Dendritic cell treated with granulocyte-macrophage colony-stimulating factor and Interleukin-4, amounts not matched to agents 40 ng/mL and 50 ng/mL, for 4 days (primary cell): ENCODE measurements at regions not wholly inside any gene's neighbourhood (a gene's known extent, or its start where the extent isn't known, plus 50 kb on each side); places are given as distances from the start of the nearest gene placed in this dataset.
"Not testable (repeated sequence)": the region's sequence is repeated elsewhere in the genome, so short reads cannot be mapped to it uniquely, and the experiment has no call there.

Source experiments
- H3K27ac Mint-ChIP-seq: one replicate; pipeline ENCODE4 v1.8.0; 2022; ENCODE audit warnings: mild to moderate bottlenecking, mixed read lengths
- H3K27me3 Mint-ChIP-seq: one replicate; pipeline ENCODE4 v1.8.0; 2022; ENCODE audit warnings: mild to moderate bottlenecking, mixed read lengths
- H3K36me3 Mint-ChIP-seq: one replicate; pipeline ENCODE4 v1.8.0; 2022; ENCODE audit warnings: low read depth, mixed read lengths
- H3K4me1 Mint-ChIP-seq: one replicate; pipeline ENCODE4 v1.8.0; 2022; ENCODE audit warnings: low read depth, mixed read lengths
- H3K4me3 Mint-ChIP-seq: one replicate; pipeline ENCODE4 v1.8.0; 2022; ENCODE audit warnings: mild to moderate bottlenecking, moderate library complexity, mixed read lengths
- H3K9me3 Mint-ChIP-seq: one replicate; pipeline ENCODE4 v1.8.0; 2022; ENCODE audit warnings: mixed read lengths
- intact Hi-C: fragments of 100-400 bp; cut with micrococcal nuclease; formaldehyde crosslinking; loops from one replicate; pipeline ENCODE4 v1.15.0; 2022

DNA sequence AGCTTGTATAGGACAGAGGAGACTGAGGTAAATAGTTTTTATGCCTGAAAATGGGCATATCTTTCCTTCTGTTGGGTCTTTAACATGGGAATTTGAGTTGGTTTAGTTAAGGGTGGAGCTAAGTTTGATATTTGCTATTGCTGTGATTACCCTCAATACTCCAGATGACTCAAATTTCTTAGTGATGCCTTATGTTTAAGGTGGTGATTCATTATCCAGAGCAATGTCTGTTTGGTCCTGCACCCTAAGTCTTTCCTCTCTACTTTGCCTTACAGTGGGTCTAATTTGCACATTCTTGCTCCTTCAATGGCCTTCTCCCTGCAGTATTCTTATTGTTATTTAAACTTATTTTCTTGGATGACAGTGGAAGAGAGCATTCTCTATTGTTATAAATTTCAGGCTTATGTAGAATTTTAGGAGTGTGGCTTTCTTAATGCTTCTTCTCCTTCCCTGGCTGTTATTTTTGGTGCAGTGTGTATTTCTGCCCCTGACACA, 312.9 kb upstream of the RPS23 start:
- H3K9me3 Mint-ChIP-seq, result peaks cover 35% of the 10 kb centered on the region
- no peak overlapping the region for H3K4me3 Mint-ChIP-seq
- H3K27me3 Mint-ChIP-seq, result peaks cover 1% of the 10 kb centered on the region
- intact Hi-C loops, result no loop called here
- H3K36me3 Mint-ChIP-seq, result no peaks in the 10 kb centered on the region
- no peak overlapping the region for H3K27ac Mint-ChIP-seq
- H3K4me1 Mint-ChIP-seq, result no peaks in the 10 kb centered on the region

DNA sequence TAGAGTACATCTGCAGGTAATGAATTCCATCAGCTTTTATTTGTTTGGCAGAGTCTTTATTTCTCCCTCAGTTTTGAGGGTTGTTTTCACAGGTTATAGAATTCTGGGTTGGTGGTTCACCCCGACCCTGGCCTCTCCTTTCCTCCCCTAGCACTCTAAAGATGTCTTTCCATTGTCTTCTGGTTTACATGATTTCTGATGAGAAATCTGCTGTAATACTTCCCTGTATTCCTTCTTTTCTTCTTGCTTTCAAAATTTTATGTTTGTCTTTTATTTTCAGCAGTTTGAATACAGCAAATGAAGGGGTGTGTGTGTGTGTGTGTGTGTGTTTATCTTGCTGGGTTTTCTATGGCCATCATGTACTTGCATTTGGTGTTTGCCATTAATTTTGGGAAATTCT, 312.0 kb upstream of the RPS23 start:
- peaks cover 35% of the 10 kb centered on the region for H3K9me3 Mint-ChIP-seq
- no peaks in the 10 kb centered on the region for H3K36me3 Mint-ChIP-seq
- no peak overlapping the region for H3K27ac Mint-ChIP-seq
- intact Hi-C loops, result no loop called here
- peaks cover 1% of the 10 kb centered on the region for H3K27me3 Mint-ChIP-seq
- H3K4me3 Mint-ChIP-seq, result no peak overlapping the region
- no peaks in the 10 kb centered on the region for H3K4me1 Mint-ChIP-seq

DNA sequence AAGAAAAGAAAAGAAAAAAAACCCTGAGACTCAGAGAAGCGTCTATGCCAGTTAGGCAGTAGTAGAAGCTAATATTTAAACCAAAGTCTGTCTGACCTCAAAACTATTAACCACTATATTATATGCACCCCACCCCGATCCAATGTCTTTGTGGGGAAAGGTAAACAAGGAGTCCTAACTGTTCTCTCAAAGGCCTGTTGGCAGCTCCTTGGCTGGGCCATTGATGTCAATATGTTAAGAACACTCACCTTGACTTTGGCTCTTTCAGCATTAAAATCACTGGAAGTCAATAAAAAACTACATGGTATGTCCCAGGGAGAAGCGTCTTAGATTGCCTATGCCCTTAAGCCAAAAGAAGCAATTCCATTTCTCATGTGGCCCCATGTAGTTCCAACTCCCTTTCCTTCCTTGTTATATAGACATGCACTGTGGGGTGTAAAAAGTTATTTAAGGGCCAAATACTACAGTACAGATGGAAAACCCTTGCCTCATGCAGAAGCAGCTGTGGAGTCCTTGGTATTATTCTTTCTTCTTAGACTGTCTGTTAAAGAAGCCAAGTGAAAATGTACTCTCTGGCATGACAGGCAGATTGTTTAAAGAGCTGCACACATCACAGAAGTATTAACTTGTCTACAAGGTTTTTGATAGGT, 308.6 kb upstream of the RPS23 start:
- no peaks in the 10 kb centered on the region for H3K36me3 Mint-ChIP-seq
- peaks cover 1% of the 10 kb centered on the region for H3K27me3 Mint-ChIP-seq
- peaks cover 49% of the 10 kb centered on the region for H3K9me3 Mint-ChIP-seq
- no peaks in the 10 kb centered on the region for H3K4me1 Mint-ChIP-seq
- intact Hi-C loops, result no loop called here
- no peak overlapping the region for H3K27ac Mint-ChIP-seq
- H3K4me3 Mint-ChIP-seq, result no peak overlapping the region

DNA sequence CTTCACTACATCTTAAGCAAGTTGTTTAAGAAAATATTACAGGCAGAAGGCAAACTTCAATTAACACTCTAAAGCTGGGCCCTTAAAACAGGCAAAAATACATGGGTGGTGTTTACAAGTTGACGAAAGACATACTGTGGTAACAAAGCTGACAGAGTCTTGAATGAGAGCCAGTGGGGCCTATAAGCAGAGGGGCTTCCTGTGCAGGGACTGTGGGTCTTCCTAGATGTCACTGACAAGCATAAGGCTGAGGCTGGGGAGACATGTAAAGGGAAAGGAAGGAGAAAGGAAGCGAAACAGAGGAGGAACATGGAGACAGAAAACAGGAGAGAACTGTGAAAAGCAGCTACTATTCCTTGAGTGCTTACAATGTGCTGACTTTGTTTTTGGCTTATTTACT, 308.0 kb upstream of the RPS23 start:
- Mint-ChIP-seq H3K27ac (no peak overlapping the region), H3K4me3 (no peak overlapping the region), H3K27me3 (peaks cover 1% of the 10 kb centered on the region), H3K4me1 (no peaks in the 10 kb centered on the region), H3K9me3 (peaks cover 47% of the 10 kb centered on the region), H3K36me3 (no peaks in the 10 kb centered on the region)
- intact Hi-C loops, result no loop called here

DNA sequence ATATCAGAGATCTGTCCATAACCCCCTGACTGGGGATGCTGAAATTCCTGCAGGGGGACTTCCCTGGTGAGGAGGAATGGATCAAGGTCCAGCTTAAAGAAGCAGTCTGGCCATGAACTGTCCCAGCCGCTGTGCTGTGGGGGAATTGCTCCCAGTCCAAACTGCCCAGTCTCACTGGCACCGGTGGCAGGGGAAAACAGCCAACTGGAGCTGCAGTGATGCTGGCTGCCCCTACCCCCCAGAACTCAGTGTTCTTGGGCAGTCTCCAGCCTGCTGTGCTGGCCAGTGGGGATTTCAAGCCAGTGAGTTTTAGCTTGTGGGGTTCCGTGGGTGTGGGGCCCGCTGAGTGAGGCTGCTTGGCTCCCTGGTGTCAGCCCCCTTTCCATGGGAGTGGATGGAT, 306.5 kb upstream of the RPS23 start:
- no peaks in the 10 kb centered on the region for H3K36me3 Mint-ChIP-seq
- no peak overlapping the region for H3K4me3 Mint-ChIP-seq
- intact Hi-C loops, result no loop called here
- no peaks in the 10 kb centered on the region for H3K4me1 Mint-ChIP-seq
- H3K27me3 Mint-ChIP-seq, result peaks cover under 1% of the 10 kb centered on the region
- no peak overlapping the region for H3K27ac Mint-ChIP-seq
- H3K9me3 Mint-ChIP-seq, result peaks cover 40% of the 10 kb centered on the region

DNA sequence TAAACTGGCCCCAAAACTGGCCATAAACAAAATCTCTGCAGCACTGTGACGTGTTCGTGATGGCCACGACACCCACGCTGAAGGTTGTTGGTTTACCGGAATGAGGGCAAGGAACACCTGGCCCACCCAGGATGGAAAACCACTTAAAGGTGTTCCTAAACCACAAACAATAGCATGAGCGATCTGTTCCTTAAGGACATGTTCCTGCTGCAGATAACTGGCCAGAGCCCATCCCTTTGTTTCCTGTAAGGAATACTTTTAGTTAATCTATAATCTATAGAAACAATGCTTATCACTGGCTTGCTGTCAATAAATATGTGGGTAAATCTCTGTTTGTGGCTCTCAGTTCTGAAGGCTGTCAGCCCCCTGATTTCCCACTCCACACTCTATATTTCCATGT, 305.2 kb upstream of the RPS23 start:
- intact Hi-C loops, H3K36me3 Mint-ChIP-seq, H3K4me3 Mint-ChIP-seq: not testable (repeated sequence)

DNA sequence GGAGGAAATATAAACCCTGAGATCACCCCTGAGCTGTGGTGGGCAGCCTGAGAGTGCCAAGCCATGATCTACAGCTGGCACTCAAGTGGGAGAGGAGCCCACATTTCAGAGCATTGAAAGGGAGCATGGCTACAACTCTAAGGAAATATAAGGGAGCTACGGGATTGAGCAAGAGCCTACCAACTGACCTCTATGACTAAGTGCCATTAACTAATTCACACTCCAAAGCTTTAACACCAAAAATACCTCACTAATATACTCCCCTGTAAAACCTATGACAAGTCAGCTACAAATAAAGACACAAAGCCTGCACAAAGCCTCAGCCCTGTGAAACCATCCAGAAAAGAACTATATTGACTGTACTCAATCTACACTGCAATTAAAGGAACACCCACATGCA, 286.8 kb upstream of the RPS23 start:
- H3K4me3 Mint-ChIP-seq, result no peak overlapping the region
- no peak overlapping the region for H3K27ac Mint-ChIP-seq
- peaks cover 10% of the 10 kb centered on the region for H3K9me3 Mint-ChIP-seq
- peaks cover 2% of the 10 kb centered on the region for H3K27me3 Mint-ChIP-seq
- no peaks in the 10 kb centered on the region for H3K36me3 Mint-ChIP-seq
- peaks cover 5% of the 10 kb centered on the region for H3K4me1 Mint-ChIP-seq
- intact Hi-C loops, result no loop called here

More for the DNA sequence above, 305.2 kb upstream of the RPS23 start:
- H3K27me3 Mint-ChIP-seq, H3K4me1 Mint-ChIP-seq, H3K27ac Mint-ChIP-seq: not testable (repeated sequence)
- H3K9me3 Mint-ChIP-seq, result peaks cover 36% of the 10 kb centered on the region

DNA sequence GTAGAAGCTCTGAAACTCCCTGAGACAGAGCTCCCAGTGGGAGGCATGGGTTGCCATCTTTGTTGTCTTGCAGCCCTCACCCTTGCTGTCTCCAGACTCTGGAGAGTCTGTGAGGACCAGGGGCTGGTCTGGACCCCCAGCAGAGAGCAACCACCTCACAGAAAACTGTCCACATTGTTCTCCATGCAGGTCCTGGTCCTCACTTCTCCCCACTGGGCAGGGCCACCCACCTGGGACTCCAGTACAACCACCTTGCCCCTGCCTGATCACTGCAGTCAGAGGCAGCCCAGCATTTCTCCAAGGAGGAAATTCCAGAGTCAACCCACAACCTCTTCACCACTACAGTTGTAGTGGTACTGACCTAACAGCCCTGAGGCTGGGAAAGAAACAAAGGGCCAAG, 285.6 kb upstream of the RPS23 start:
- Mint-ChIP-seq H3K4me3 (no peak overlapping the region), H3K36me3 (no peaks in the 10 kb centered on the region), H3K27ac (no peak overlapping the region), H3K4me1 (peaks cover 5% of the 10 kb centered on the region), H3K9me3 (peaks cover 10% of the 10 kb centered on the region), H3K27me3 (peaks cover 2% of the 10 kb centered on the region)
- intact Hi-C loops, result no loop called here

DNA sequence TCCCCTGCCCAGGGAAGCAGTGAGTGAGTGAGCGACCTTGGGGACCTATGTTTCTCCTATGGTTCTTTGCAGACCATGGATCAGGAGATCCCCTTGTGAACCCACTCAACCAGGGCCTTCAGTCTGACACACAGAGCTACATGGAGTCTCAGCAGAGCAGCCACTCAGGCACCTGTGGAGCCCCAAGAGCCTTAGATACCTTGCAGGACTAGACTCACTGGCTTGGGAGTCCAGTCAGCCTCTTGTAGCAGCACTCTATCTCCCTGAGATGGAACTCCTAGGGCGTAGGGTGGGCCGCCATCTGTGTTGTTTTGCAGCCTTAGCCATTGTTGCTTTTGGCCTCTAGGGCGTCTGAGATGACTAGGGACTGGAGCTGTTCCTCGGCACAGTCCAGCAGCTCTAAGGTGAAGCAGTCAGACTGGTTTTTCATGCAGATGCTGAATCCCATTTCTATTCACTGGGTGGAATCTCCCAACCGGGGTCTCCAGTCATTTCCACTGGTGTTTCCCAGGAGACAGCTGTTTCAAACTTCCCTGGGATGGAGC, 284.6 kb upstream of the RPS23 start:
- intact Hi-C loops, result no loop called here
- Mint-ChIP-seq H3K36me3 (no peaks in the 10 kb centered on the region), H3K4me3 (no peak overlapping the region), H3K9me3 (peaks cover 10% of the 10 kb centered on the region), H3K27me3 (no peaks in the 10 kb centered on the region), H3K27ac (no peak overlapping the region), H3K4me1 (peaks cover 5% of the 10 kb centered on the region)

DNA sequence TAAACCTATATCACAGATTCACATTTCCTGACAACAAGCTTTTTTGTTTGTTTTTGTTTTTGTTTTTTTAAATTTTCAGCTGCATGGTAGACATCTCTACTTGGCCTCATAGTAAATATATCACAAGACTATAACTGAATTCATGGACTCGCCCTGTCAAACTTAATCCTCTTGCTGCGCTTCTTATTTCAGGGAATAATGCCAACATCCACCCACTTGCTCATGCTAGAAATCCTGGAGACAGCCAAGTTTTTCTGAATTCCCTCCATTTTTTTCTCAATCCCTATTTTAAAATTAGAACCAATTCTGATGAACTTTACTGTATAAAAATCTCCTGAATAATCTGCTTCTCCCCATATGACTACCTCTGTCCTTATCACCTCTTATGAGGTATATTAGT, 283.6 kb upstream of the RPS23 start:
- Mint-ChIP-seq H3K36me3 (no peaks in the 10 kb centered on the region), H3K4me3 (no peak overlapping the region), H3K9me3 (peaks cover 2% of the 10 kb centered on the region), H3K27me3 (no peaks in the 10 kb centered on the region), H3K4me1 (peaks cover 5% of the 10 kb centered on the region), H3K27ac (no peak overlapping the region)
- intact Hi-C loops, result no loop called here

DNA sequence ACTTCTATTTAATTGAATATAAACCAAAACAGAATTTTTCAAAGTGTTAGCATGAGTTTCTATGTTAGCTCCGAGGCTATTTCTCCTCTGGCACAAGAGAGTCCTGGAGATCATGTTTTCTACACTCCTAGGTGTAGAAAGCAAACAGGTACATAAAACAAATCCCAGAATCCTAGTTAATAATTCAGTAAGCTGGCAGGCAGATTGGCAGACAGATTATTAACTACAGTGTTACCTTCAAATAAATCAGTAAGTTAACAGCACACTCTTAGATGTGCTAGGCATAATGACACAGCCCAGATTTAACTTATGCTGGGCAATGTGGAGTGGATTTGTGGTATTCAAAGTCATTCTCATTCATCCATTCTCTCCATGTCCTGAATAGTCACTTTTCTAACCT, 282.8 kb upstream of the RPS23 start:
- Mint-ChIP-seq H3K4me3 (no peak overlapping the region), H3K4me1 (peaks cover 5% of the 10 kb centered on the region), H3K9me3 (no peaks in the 10 kb centered on the region), H3K27me3 (no peaks in the 10 kb centered on the region), H3K36me3 (no peaks in the 10 kb centered on the region), H3K27ac (no peak overlapping the region)
- intact Hi-C loops, result no loop called here

DNA sequence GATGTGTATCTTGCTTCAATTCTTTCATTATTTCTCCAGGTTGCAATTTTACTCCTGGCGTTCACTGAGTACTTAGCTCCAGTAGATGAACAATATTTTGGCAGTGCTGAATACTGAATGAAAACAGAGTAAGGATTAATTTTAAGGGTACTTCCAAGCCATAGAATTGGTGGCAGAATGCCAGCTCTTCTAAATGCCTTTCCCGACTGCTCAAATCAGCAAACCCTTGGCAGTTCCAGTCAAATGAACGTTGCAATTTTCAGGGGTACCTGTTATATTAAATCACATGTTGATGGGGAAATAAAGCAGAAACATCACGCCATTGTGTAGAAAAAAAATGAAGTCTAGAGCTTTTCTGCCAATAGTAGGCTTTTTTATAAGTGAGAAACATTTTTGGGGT, 282.4 kb upstream of the RPS23 start:
- Mint-ChIP-seq H3K9me3 (no peaks in the 10 kb centered on the region), H3K4me3 (no peak overlapping the region), H3K27me3 (peaks cover 2% of the 10 kb centered on the region), H3K4me1 (peaks cover 5% of the 10 kb centered on the region), H3K27ac (no peak overlapping the region), H3K36me3 (no peaks in the 10 kb centered on the region)
- intact Hi-C loops, result no loop called here

DNA sequence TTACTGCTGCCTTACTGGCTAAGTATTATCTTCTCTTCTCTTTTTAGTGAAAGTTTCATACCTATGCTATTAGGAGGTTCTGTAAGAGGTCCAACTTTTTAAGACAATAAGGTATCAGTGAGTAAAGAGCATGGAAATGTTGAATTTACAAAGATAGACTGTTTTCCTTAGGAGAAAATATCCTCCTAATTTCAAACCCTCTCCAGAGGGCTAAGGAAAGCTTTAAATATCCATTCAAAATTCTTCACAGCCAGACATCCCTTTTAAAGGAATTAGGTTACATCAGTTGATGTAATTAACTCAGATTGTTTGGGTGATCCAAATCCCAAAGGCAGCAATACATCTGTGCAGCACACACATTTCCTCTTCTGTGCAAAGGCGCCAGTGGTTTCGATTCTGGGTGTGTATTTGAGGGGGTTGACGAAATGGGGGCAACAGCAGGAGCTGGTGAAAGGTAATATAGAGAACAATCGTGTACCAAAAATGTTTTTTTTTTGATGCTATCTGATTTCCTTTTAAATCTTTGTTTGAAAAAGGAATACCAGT, 273.8 kb upstream of the RPS23 start:
- Mint-ChIP-seq H3K4me3 (no peak overlapping the region), H3K36me3 (no peaks in the 10 kb centered on the region), H3K9me3 (no peaks in the 10 kb centered on the region), H3K4me1 (no peaks in the 10 kb centered on the region), H3K27ac (no peak overlapping the region), H3K27me3 (peaks cover 2% of the 10 kb centered on the region)
- intact Hi-C loops, result no loop called here

DNA sequence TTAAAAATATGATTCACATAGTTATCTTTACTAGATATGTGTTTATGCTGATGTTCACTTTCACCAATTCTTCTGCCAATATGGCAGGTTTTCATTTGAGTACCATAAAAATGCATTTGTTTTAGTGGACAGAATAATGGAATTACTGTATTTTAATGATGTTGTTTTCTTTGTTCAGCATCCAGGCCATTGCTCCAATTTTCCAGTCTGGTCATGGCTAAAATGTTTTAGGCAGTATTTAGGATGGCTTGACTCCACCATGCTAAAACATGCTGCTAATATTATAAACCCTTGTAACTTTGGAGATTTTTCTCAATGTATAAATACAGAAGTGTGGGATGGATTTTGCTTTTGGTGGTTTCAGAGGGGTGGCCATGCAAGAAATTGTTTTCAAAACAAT, 273.0 kb upstream of the RPS23 start:
- no peak overlapping the region for H3K27ac Mint-ChIP-seq
- intact Hi-C loops, result no loop called here
- no peak overlapping the region for H3K4me3 Mint-ChIP-seq
- no peaks in the 10 kb centered on the region for H3K9me3 Mint-ChIP-seq
- no peaks in the 10 kb centered on the region for H3K36me3 Mint-ChIP-seq
- peaks cover 3% of the 10 kb centered on the region for H3K4me1 Mint-ChIP-seq
- peaks cover 2% of the 10 kb centered on the region for H3K27me3 Mint-ChIP-seq

DNA sequence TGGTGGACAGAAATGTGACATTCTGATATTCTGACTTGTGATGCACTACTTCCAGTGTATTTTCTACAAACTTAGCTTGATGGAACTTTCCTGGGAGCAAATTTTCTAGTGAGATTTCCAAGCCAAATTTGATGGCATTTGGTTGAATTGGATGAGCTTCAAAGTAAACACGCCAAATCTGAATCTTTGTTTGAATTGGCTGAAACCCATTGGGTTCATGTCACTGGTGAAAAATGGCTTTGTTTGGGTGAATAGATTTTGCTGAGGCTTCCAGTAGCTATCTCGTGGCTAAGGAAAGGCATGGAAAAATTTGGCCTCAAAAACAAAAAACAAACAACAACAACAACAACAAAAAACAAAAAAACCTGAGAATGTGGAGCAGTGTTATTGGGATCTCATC, 271.1 kb upstream of the RPS23 start:
- Mint-ChIP-seq H3K27me3 (no peaks in the 10 kb centered on the region), H3K4me3 (no peak overlapping the region), H3K4me1 (peaks cover 7% of the 10 kb centered on the region), H3K36me3 (no peaks in the 10 kb centered on the region), H3K27ac (no peak overlapping the region), H3K9me3 (no peaks in the 10 kb centered on the region)
- intact Hi-C loops, result no loop called here
